GM19025 (cell line): ENCODE measurements at regions not wholly inside any gene's neighbourhood (a gene's known extent, or its start where the extent isn't known, plus 50 kb on each side); places are given as distances from the start of the nearest gene placed in this dataset.
A peak's percentile ranks its signal among the peaks of the same experiment; 100 is the strongest.

ENCODE experiments used
- ATAC-seq: cut with Tn5 transposase; IDR thresholded peaks from one replicate; pipeline ENCODE4 v1.9.1; 2021; ENCODE audit warnings: mild to moderate bottlenecking, low read depth, moderate library complexity; ENCODE audit not compliant: unreplicated experiment

- ATAC-seq = no peak
Measured at GRCh38 chr18:73279498-73279897, 411.7 kb upstream of the NETO1 start.

GRCh38 chr18:73274812-73275621 lies 407.2 kb upstream of the NETO1 start:
- ATAC-seq = no peak

DNA sequence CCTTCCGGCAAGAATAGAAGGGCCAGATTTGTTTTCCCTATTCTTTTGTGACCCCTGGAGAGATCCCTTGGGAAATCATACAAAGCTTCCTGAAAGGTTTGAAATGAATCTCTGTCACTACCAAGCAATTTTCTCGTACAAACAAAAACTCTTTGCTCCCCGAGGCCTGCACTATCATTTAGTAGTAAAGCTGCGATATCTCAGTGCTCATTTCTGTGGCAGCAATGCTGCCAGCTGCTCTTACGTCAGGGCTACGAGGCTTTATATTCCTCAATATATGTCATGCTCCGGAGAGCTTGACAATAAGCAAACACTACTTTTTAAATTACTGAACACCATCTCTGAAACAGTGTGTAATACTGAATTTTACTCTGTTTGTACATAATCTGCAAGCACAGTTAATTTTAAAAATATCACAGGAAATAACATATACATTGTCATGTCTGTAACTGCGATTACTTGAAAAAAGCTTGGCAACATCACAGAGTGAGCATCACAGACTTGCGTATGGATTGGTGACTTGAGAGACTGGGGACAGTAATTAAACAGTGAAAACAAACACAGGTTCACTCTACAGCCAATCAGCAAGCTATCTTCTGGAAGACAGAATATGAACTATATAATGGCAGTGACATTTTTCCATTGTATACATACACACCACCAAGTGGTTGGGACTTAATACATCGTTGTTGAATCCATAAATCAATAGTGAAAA lies 403.3 kb upstream of the NETO1 start:
- no peak for ATAC-seq

GRCh38 chr18:73264562-73264921 lies 396.8 kb upstream of the NETO1 start:
- no peak for ATAC-seq

DNA sequence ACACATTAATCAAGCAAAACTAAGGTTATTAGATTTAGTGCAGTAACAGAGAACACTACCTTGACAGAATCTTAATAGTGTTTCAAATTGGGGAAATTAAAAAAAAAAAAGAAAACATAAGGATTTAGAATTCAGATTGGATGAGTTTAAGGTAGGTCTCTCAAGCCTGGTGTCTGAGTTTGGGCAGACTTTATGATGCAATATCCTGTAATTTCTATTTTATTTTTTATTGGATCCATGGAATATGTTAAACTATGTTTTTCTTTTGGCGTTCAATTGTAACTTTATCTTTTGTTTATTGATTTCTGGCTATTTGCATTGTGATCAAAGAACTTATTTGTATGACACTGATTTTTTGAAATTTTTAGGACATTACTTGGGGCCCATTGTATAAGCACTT lies 394.1 kb upstream of the NETO1 start:
- ATAC-seq = no peak

GRCh38 chr18:73261243-73261642 lies 393.5 kb upstream of the NETO1 start:
- ATAC-seq = no peak

- ATAC-seq = no peak
Measured at GRCh38 chr18:73258375-73259087, 390.7 kb upstream of the NETO1 start.

GRCh38 chr18:73254564-73254963 lies 386.8 kb upstream of the NETO1 start:
- ATAC-seq = no peak

DNA sequence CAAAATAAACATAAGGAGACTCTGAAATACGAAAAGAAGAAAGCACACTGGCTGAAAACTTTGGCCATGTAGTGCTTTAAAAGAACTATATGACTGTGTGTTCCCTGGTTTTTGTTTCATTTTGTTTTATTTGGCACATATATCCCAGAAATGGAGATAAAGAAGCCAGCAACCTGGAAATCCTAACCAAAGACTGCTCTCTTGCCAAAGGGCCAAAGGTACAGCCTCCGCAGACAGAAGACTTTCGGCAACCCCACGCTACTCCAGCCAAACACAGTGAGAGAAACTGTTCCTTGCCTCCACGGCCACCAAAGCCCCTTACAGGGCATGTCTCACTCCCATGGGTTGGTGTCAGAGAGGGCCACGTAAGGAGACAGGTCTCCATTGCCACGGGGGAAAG lies 381.2 kb upstream of the NETO1 start:
- no peak for ATAC-seq

GRCh38 chr18:73246763-73247162 lies 379.0 kb upstream of the NETO1 start:
- ATAC-seq = no peak

DNA sequence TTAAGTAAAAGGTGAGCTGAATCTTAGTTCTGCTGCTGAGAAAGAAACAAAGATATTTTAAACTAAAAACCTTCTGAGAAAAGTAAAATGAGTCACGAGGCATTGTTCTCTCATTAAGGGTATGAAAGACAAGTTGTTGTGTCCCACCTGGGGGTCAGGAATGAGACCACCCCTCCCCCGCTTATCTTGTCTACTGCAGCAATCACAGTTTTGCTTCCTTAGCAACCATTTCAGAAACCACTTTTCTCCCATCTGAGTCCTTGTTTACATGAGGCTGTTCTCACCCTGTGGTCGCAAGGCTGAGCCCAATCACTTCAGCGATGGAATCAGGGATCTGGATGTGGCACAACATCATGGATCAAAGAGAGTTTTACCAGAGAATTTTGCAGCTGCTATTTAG lies 377.6 kb upstream of the NETO1 start:
- no peak for ATAC-seq

DNA sequence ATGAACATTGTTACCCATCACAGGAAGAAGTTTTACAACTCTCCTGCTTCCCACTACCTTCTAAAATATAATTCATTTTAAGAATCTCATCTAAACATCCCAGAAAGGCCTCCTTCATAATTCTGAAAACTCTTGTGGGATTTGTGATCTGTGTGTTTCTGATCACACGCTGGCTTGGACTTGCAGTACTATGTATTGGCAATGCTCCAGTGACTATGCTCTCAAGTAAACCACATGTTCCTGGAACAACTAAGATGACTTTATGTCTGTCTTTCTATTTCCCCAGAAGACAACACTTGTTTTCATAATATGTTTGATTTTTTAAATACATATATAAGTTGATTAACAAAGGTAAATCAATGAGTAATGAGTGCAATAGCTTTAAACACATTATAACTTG lies 376.6 kb upstream of the NETO1 start:
- no peak for ATAC-seq

DNA sequence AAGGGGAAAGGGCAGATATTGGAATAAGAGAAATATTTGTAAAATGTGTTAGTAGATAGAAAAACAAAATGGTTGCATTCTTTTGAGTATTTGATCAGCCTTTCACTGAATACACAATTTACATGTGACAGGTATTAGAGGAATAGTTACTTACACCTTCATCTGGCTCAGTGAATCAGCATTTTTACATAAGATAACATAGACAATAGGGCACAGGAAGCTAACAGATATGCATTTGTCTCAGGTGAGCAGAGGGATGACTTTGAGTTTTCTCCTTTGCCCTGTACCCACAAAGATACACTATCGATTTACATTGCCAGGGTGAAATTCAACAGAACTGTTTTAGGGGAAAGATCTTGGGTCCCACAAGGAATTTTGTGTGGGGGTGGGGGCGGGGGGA lies 373.1 kb upstream of the NETO1 start:
- ATAC-seq = no peak

DNA sequence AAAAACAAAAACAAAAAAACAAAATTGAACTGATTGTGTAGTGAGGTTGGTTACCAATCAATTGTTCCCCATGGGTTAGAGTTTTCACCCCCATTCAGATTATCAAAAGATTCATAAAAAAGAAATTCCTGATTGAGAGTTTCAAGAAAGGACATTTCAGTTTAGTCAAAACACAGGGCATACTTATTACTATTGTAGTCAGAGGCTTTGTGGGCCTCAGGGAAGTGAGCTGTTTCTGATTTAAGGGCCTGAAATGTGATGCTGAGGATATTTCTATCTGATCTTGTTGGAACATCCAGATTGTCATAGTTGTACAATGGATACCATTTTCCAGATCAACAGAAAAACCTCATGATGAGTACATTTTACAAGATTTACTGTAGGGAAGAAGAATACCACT lies 368.1 kb upstream of the NETO1 start:
- no peak for ATAC-seq

GRCh38 chr18:73235491-73235890 lies 367.7 kb upstream of the NETO1 start:
- peak; percentile 84 for ATAC-seq

DNA sequence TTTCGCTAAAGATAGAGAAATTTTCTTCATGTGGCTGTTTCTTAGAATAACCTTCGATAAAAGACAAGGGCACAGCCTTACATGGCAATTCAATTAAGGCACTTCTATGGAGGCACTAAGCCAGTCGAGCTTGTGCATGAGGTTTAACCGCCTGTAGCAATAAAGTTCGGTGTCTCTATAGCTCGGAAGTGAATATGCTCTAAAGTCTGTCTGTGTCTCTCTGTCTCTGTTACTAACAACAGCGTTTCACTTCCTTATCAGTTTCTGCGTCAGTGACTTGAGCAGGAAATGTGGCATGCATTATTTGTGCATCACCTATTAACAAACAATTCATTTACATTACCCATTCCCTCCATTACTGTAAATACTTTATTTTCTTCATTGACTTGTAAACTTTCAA lies 365.1 kb upstream of the NETO1 start:
- ATAC-seq = peak; percentile 49

GRCh38 chr18:73220663-73221062 lies 352.9 kb upstream of the NETO1 start:
- ATAC-seq = no peak

- no peak for ATAC-seq
Measured at GRCh38 chr18:73218293-73218692, 350.5 kb upstream of the NETO1 start.

GRCh38 chr18:73214970-73215369 lies 347.2 kb upstream of the NETO1 start:
- no peak for ATAC-seq

DNA sequence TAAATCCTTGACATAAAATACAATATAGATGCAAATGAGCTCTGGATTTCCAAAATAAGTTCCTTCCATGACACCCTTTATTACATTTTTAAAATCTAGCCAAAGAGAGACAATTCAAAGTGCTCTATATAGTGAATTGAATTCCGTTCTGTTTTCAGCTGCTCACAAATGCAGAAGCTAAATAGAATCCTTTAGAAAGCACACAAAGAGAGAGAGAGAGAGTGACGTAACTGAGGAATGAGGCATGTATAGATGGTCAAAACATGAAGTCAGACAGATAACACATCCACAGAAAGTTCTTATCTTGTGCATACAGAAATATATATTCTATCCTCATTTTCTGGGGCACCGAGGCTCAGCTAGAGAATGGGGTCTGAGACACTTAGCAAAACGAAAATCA lies 344.7 kb upstream of the NETO1 start:
- ATAC-seq = no peak

DNA sequence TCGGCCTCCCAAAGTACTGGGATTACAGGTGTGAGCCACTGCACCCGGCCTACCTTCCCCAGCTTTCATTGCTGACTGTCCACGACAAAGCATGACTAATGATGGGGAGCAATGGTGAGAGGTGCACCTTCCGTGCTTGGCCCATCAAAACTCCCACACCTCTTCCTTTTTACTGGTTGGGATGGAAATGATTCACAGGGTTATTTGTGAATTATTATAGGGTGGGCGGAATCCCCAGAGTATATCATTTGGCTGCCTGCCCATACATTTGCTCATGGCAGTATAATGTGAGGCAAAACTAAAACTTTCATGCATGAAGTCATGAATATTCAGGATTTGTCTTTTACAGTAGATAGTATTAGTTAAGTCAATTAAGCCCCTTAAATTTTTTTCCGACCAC lies 334.2 kb upstream of the NETO1 start:
- no peak for ATAC-seq

GRCh38 chr18:73199151-73199550 lies 331.4 kb upstream of the NETO1 start:
- ATAC-seq = no peak
